A549 (cell line): ENCODE measurements at regions not wholly inside any gene's neighbourhood (a gene's known extent, or its start where the extent isn't known, plus 50 kb on each side); places are given as distances from the start of the nearest gene placed in this dataset.

Experiments
- CHD2 ChIP-seq: fragments of 150-350 bp; IDR thresholded peaks from 2 replicates; pipeline ENCODE4 v1.6.1; 2014; ENCODE audit warnings: low read length; ENCODE audit not compliant: partially characterized antibody
- CTCF ChIP-seq: fragments of >200 bp; sonication (Bioruptor Twin); formaldehyde crosslinking; IDR thresholded peaks from 3 replicates; pipeline ENCODE4 v1.5.1; 2016
- E2F6 ChIP-seq: IDR thresholded peaks from 2 replicates; pipeline ENCODE4 v1.6.1; 2012; ENCODE audit warnings: low read depth, borderline replicate concordance
- EP300 ChIP-seq, 2 experiments: fragments of >200 bp; sonication (Bioruptor Twin); formaldehyde crosslinking; IDR thresholded peaks; 2 replicates in 1 of 2; 3 replicates in 1 of 2; pipeline ENCODE4 v1.6.1; 2016 to 2017
- ESRRA ChIP-seq: fragments of 150-350 bp; IDR thresholded peaks from 2 replicates; pipeline ENCODE4 v1.6.1; 2014; ENCODE audit warnings: mild to moderate bottlenecking, low read length, borderline replicate concordance
- JUN ChIP-seq, 2 experiments: fragments of >200 bp; sonication (Bioruptor Twin); formaldehyde crosslinking; IDR thresholded peaks; 2 replicates in 1 of 2; 3 replicates in 1 of 2; pipeline ENCODE4 v1.6.1; 2016 to 2017
- KDM1A ChIP-seq: fragments of 200-600 bp; sonication (generic); IDR thresholded peaks from 2 replicates; pipeline ENCODE4 v1.6.1; 2016; ENCODE audit warnings: low read depth, mild to moderate bottlenecking
- MAZ ChIP-seq: fragments of 150-350 bp; IDR thresholded peaks from 2 replicates; pipeline ENCODE4 v1.6.1; 2014; ENCODE audit warnings: antibody characterized with exemption, low read depth, low read length, borderline replicate concordance
- POLR2A ChIP-seq: IDR thresholded peaks from 2 replicates; pipeline ENCODE4 v1.6.1; 2012; ENCODE audit warnings: mild to moderate bottlenecking, low read length
- RFX5 ChIP-seq: fragments of 450-650 bp; IDR thresholded peaks from 2 replicates; pipeline ENCODE4 v1.7.1; 2014; ENCODE audit warnings: antibody characterized with exemption, mild to moderate bottlenecking, moderate library complexity

GRCh38 chr12:70982286-70982685 is 61.7 kb upstream of the PTPRR start:
- TF ChIP-seq KDM1A (no peak), ESRRA (no peak), RFX5 (no peak), JUN (IDR thresholded peaks at IDR 0.05) (no peak), EP300 (IDR thresholded peaks at IDR 0.05) (no peak), E2F6 (no peak), CTCF (no peak), POLR2A (no peak), CHD2 (no peak), MAZ (no peak)
